Amniotic epithelial cell (primary cell): ENCODE measurements at regions not wholly inside any gene's neighbourhood (a gene's known extent, or its start where the extent isn't known, plus 50 kb on each side); places are given as distances from the start of the nearest gene placed in this dataset.

Experiments used
- DNase-seq: peaks from one replicate; pipeline ENCODE4 v3.0.0-alpha.2; 2010; ENCODE audit warnings: low read depth

GRCh38 chr14:49016381-49016780 is 569.8 kb downstream of the RPS29 start:
- DNase-seq = no peak

- DNase-seq = no peak
Measured at GRCh38 chr14:49014476-49014875, 571.7 kb downstream of the RPS29 start.

GRCh38 chr14:49008363-49008762 is 577.8 kb downstream of the RPS29 start:
- DNase-seq = peak; percentile 3

GRCh38 chr14:48991141-48991540 is 595.0 kb downstream of the RPS29 start:
- no peak for DNase-seq

- DNase-seq = peak; percentile 5
Measured at GRCh38 chr14:48983351-48983888, 602.8 kb downstream of the RPS29 start.

- DNase-seq = no peak
Measured at GRCh38 chr14:48974994-48975393, 611.2 kb downstream of the RPS29 start.

GRCh38 chr14:48973151-48973550 is 613.0 kb downstream of the RPS29 start:
- DNase-seq = peak; percentile 78

- DNase-seq = peak; percentile 47
Measured at GRCh38 chr14:48970943-48971342, 615.2 kb downstream of the RPS29 start.

GRCh38 chr14:48967419-48967818 is 618.8 kb downstream of the RPS29 start:
- DNase-seq = no peak

GRCh38 chr14:48963231-48963790 is 622.9 kb downstream of the RPS29 start:
- no peak for DNase-seq

- no peak for DNase-seq
Measured at GRCh38 chr14:48957486-48957885, 628.7 kb downstream of the RPS29 start.

- no peak for DNase-seq
Measured at GRCh38 chr14:48955857-48956256, 630.3 kb downstream of the RPS29 start.

- no peak for DNase-seq
Measured at GRCh38 chr14:48954446-48954845, 631.7 kb downstream of the RPS29 start.

- DNase-seq = no peak
Measured at GRCh38 chr14:48944809-48945208, 641.4 kb downstream of the RPS29 start.

- DNase-seq = peak; percentile 43
Measured at GRCh38 chr14:48943913-48944312, 642.3 kb downstream of the RPS29 start.

- DNase-seq = peak; percentile 56
Measured at GRCh38 chr14:48937541-48938195, 648.5 kb downstream of the RPS29 start.

GRCh38 chr14:48936849-48937248 is 649.3 kb downstream of the RPS29 start:
- peak; percentile 14 for DNase-seq

- DNase-seq = peak; percentile 67
Measured at GRCh38 chr14:48936362-48936761, 649.8 kb downstream of the RPS29 start.

GRCh38 chr14:48925184-48925583 is 661.0 kb downstream of the RPS29 start:
- DNase-seq = no peak

- DNase-seq = peak; percentile 29
Measured at GRCh38 chr14:48914921-48915320, 671.3 kb downstream of the RPS29 start.

GRCh38 chr14:48914382-48914781 is 671.8 kb downstream of the RPS29 start:
- DNase-seq = peak; percentile 9

- DNase-seq = peak; percentile 16
Measured at GRCh38 chr14:48900565-48900964, 685.6 kb downstream of the RPS29 start.

GRCh38 chr14:48890333-48890732 is 695.8 kb downstream of the RPS29 start:
- DNase-seq = peak; percentile 26
